ENCODE measurements at regions not wholly inside any gene's neighbourhood (a gene's known extent, or its start where the extent isn't known, plus 50 kb on each side); places are given as distances from the start of the nearest gene placed in this dataset.

- DNase-seq, result no peak
Measured at GRCh38 chrX:38890326-38890725, 89.1 kb downstream of the MID1IP1 start.

GRCh38 chrX:38890963-38891362, 89.7 kb downstream of the MID1IP1 start:
- no peak for DNase-seq

GRCh38 chrX:38891641-38892413, 90.6 kb downstream of the MID1IP1 start:
- DNase-seq, result no peak

GRCh38 chrX:38893441-38893840, 92.2 kb downstream of the MID1IP1 start:
- DNase-seq, result no peak

- no peak for DNase-seq
Measured at GRCh38 chrX:38895775-38896174, 94.5 kb downstream of the MID1IP1 start.

- no peak for DNase-seq
Measured at GRCh38 chrX:38896724-38897298, 95.6 kb downstream of the MID1IP1 start.

- DNase-seq, result peak in 2 of 3 experiments; percentile 29 to 65
Measured at GRCh38 chrX:38898261-38898660, 97.0 kb downstream of the MID1IP1 start.

- DNase-seq, result no peak
Measured at GRCh38 chrX:38899650-38900049, 98.4 kb downstream of the MID1IP1 start.

DNA sequence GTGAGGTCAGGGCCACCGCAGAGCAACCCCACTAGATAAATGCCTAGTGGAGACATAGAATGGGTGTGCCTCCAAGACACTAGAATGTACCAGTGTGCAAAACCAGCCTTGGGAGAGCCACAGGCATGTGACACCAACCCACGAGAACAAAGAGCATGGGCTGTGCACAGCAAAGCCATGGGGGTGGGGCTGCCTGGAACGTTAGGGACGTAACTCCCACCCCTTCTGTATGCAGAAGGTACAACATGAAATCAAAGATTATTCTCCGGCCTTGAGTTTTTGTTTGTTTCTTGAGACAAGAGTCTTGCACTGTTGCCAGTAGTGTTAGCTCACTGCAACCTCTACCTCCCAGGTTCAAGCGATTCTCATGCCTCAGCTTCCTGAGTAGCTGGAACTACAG, 99.5 kb downstream of the MID1IP1 start:
- no peak for DNase-seq

- no peak for DNase-seq
Measured at GRCh38 chrX:38902972-38903492, 101.8 kb downstream of the MID1IP1 start.

DNA sequence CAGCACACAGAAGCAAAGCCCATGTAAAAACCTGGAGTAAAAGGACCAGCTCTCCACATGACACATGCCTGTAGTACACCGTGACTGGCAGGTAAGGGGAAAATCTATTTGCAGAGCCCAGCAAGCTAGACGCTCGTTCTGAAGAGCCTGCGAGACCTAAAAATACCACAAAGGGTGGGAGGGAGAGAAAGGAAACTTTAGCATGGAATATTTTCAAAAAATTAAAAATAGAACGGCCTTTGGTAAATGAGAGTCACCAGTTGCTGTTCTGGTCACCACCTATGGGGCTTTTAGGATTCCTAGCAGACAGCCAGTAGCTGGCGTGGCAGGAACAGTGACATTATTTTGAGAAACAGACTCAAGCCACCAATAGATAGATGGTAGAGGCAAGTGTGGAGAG, 115.5 kb downstream of the MID1IP1 start:
- no peak for DNase-seq

GRCh38 chrX:38917954-38918353, 116.7 kb downstream of the MID1IP1 start:
- no peak for DNase-seq

DNA sequence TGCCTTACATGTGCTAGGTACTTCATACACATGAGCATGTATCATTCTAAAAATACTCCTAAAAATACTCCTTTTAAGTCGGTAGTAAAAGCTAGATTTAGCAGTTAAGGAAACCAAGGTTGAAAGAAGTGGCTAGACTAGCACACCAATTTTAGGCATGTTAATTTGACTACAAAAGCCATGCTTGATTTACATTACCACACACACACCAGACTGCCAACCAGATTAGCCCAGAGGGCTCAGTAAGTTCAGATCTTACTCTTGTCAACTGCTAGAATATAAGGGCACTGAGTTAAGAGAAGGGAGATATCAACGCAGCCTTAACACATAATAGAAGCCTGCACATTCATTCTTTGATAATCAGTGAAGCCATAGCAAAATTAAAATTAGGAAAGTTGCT, 117.9 kb downstream of the MID1IP1 start:
- no peak for DNase-seq

- DNase-seq, result no peak
Measured at GRCh38 chrX:38919853-38920528, 118.7 kb downstream of the MID1IP1 start.

- DNase-seq, result peak in 1 of 3 experiments; percentile 47
Measured at GRCh38 chrX:38923451-38923969, 122.3 kb downstream of the MID1IP1 start.

GRCh38 chrX:38927592-38927991, 126.3 kb downstream of the MID1IP1 start:
- DNase-seq, result no peak

- no peak for DNase-seq
Measured at GRCh38 chrX:38929966-38930421, 128.7 kb downstream of the MID1IP1 start.

DNA sequence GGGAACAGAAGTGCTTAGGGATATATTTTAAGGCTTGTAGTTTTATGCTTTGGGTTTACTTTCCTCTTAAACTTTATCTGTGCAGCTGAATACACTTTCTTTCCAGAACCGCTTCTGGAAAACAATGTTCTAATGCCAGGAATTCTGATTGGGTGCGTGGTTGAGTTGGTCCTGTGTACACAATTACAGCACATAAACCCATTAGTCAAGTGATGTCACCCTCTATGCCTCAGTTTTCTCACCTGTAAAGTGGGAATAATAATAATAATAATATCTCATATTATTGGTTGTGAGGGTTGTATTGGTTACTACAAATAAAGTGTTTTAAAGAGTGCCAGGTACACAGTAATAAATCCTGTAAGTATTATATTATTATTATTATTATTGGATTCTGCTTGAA, 129.2 kb downstream of the MID1IP1 start:
- DNase-seq, result no peak

DNA sequence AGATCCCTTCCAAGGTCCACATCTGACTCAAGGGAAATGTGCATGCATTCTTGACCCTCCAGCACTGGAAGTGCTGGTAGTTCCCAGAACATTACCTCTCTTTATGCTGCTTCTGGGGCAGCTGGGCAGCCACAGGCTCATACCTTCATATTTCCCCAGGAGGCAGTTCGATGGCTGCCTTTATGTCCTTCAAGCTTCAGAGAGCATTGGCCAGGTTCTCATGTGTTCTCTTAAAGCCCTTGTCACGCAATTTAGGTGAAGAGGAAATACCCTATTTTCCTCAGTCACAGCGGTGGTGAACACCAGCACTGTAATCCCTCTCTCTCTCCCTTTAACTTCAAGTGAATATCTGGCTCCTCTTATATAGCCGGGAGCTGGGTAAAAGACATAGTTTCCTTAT, 134.3 kb downstream of the MID1IP1 start:
- no peak for DNase-seq

DNA sequence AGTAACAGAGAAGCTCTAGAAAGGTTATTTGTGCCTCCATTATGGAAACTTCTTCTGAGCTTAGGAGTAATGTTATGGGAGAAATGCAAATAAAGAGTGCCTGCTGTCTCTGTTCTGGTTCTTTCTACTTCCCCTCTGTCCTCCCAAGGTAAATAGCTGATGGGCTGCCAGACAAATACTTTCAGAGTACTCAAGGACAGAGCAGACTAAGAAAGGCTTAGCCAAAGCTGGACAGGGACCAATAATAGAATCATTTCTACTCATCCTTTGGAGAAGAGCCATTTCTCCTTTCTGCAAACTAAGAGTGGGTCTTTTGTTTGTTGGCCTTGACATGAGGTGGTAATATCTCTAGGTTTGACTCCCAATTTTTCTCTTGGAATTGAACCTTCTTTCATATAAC, 136.1 kb downstream of the MID1IP1 start:
- DNase-seq, result no peak

DNA sequence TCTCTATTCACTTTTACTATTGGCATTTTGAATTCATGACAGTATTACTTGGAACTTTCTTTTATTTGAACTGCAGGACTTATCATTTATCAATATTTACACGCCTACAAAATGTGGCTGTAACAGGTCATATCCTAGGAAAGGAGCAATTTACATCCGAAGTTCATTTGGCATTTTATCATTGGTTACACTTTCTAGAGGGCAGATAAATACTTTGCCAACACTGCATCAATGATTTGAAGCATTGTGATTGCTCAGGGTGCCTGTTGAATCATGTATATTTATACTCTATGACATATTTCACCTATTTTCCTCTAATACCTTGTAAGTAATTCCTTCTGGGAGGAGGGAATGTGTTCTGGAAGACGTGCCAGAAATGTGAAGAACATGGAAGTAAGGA, 136.7 kb downstream of the MID1IP1 start:
- DNase-seq, result no peak

- DNase-seq, result no peak
Measured at GRCh38 chrX:38939067-38939466, 137.8 kb downstream of the MID1IP1 start.

- no peak for DNase-seq
Measured at GRCh38 chrX:38940547-38940946, 139.3 kb downstream of the MID1IP1 start.

GRCh38 chrX:38941675-38942074, 140.4 kb downstream of the MID1IP1 start:
- DNase-seq, result no peak

Measured in NCI-H1417 (cell line).